ENCODE measurements at regions not wholly inside any gene's neighbourhood (a gene's known extent, or its start where the extent isn't known, plus 50 kb on each side); places are given as distances from the start of the nearest gene placed in this dataset.

GRCh38 chr1:87180682-87181081 lies 148.0 kb upstream of the LMO4 start:
- no peak for DNase-seq (ENCODE audit: low spot score in 2 of 2)
- H3K4me3 ChIP-seq, result no peak overlapping the region

GRCh38 chr1:87182611-87183010 lies 146.1 kb upstream of the LMO4 start:
- H3K4me1 ChIP-seq, result no peaks in the 10 kb centered on the region
- no peaks in the 10 kb centered on the region for H3K27me3 ChIP-seq (ENCODE audit: low read depth)
- H3K9me3 ChIP-seq, result no peaks in the 10 kb centered on the region
- in situ Hi-C loops (cut with MboI; ENCODE audit: low sequenced_read_pairs), result no loop called here
- H3K4me3 ChIP-seq, result no peak overlapping the region
- no peak for DNase-seq (ENCODE audit: low spot score in 2 of 2)
- H3K36me3 ChIP-seq (replicated peaks), result no peaks in the 10 kb centered on the region

More at GRCh38 chr1:87180682-87181081, 148.0 kb upstream of the LMO4 start:
- Histone ChIP-seq H3K27me3 (ENCODE audit: low read depth) (no peaks in the 10 kb centered on the region), H3K36me3 (replicated peaks) (no peaks in the 10 kb centered on the region), H3K9me3 (no peaks in the 10 kb centered on the region), H3K4me1 (no peaks in the 10 kb centered on the region)
- in situ Hi-C loops (cut with MboI; ENCODE audit: low sequenced_read_pairs), result no loop called here

DNA sequence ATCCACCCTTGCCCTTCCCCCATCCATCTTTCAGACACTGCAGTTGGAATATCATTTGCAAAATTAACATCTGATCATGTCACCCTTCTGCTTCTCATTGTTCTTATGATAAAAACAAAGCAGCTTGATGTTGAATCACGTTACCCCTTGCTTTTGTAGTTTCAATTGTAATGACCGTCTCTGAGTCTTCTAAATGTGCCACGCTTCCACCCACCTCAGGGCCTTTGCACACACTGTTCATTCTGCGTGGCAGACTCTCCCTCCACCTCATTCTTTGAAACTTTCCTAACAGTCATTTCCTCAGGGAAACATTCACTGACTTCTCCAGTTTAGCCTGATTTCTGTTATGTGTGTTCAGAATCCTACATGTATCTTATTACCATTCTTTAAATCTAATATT lies 143.6 kb upstream of the LMO4 start:
- in situ Hi-C loops (cut with MboI; ENCODE audit: low sequenced_read_pairs), result no loop called here
- H3K9me3 ChIP-seq, result no peaks in the 10 kb centered on the region
- no peaks in the 10 kb centered on the region for H3K36me3 ChIP-seq (replicated peaks)

GRCh38 chr1:87186346-87186745 lies 142.3 kb upstream of the LMO4 start:
- no peak overlapping the region for H3K4me3 ChIP-seq
- DNase-seq (ENCODE audit: low spot score in 2 of 2), result no peak
- H3K27me3 ChIP-seq (ENCODE audit: low read depth), result no peaks in the 10 kb centered on the region
- in situ Hi-C loops (cut with MboI; ENCODE audit: low sequenced_read_pairs), result no loop called here
- H3K36me3 ChIP-seq (replicated peaks), result no peaks in the 10 kb centered on the region
- H3K4me1 ChIP-seq, result no peaks in the 10 kb centered on the region
- no peaks in the 10 kb centered on the region for H3K9me3 ChIP-seq

More for the DNA sequence above, 143.6 kb upstream of the LMO4 start:
- no peak for DNase-seq (ENCODE audit: low spot score in 2 of 2)
- no peaks in the 10 kb centered on the region for H3K4me1 ChIP-seq
- H3K27me3 ChIP-seq (ENCODE audit: low read depth), result no peaks in the 10 kb centered on the region
- no peak overlapping the region for H3K4me3 ChIP-seq

GRCh38 chr1:87188640-87189039 lies 140.0 kb upstream of the LMO4 start:
- no peaks in the 10 kb centered on the region for H3K36me3 ChIP-seq (replicated peaks)
- H3K4me1 ChIP-seq, result no peaks in the 10 kb centered on the region
- no peaks in the 10 kb centered on the region for H3K27me3 ChIP-seq (ENCODE audit: low read depth)
- H3K9me3 ChIP-seq, result no peaks in the 10 kb centered on the region
- H3K4me3 ChIP-seq, result no peak overlapping the region
- DNase-seq (ENCODE audit: low spot score in 2 of 2), result no peak
- in situ Hi-C loops (cut with MboI; ENCODE audit: low sequenced_read_pairs), result no loop called here

- no peaks in the 10 kb centered on the region for H3K9me3 ChIP-seq
- H3K36me3 ChIP-seq (replicated peaks), result no peaks in the 10 kb centered on the region
- no peaks in the 10 kb centered on the region for H3K4me1 ChIP-seq
- DNase-seq (ENCODE audit: low spot score in 2 of 2), result no peak
- no peaks in the 10 kb centered on the region for H3K27me3 ChIP-seq (ENCODE audit: low read depth)
- in situ Hi-C loops (cut with MboI; ENCODE audit: low sequenced_read_pairs), result no loop called here
- H3K4me3 ChIP-seq, result no peak overlapping the region
These were observed 138.3 kb upstream of the LMO4 start for GRCh38 chr1:87190402-87190801.

DNA sequence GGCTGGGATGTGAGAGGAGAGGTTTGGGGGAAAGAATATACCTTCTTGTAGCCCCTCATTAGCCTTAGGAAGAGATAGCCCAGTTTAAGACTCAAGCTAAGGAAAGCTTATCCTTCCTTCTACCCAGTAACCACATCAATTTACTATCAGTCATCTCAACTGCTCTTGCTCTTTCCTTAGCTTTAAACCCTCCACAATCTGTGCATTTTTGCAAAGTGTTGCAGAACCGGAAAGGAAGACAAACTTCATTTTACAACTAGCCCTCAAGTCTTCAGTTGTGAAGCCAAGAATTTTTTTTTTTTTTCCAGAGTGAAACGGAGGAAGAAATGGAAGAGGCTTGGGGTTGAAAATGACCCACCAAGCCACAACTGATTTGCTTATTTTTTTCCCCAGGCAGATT lies 137.0 kb upstream of the LMO4 start:
- Histone ChIP-seq H3K9me3 (no peaks in the 10 kb centered on the region), H3K4me3 (no peak overlapping the region), H3K4me1 (no peaks in the 10 kb centered on the region), H3K27me3 (ENCODE audit: low read depth) (no peaks in the 10 kb centered on the region), H3K36me3 (replicated peaks) (no peaks in the 10 kb centered on the region)
- in situ Hi-C loops (cut with MboI; ENCODE audit: low sequenced_read_pairs), result no loop called here
- no peak for DNase-seq (ENCODE audit: low spot score in 2 of 2)

DNA sequence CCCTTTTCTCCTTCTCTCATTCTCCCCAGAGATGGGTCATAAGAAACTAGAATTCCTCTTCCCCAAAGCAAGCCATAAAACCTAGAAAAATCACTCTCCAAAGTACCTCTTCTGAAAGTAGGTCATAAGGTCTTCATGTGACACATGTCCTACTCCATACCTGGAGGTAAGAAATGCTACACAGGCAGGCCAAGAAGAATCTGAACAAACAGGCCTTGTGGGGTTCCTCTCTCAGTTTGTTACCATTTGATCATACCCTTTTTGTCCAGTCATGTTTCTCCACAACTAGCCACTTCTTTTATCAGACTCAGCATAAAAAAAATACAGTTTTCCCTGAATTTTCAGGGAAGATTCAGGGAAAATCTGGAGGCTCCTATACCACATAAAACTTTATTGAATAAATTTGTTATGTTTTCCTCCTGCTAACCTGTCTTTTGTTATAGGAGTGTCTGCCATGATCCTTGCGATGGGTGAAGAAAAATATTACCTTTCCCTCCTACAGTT lies 134.4 kb upstream of the LMO4 start:
- H3K4me1 ChIP-seq, result no peaks in the 10 kb centered on the region
- H3K4me3 ChIP-seq, result no peak overlapping the region
- H3K36me3 ChIP-seq (replicated peaks), result no peaks in the 10 kb centered on the region
- DNase-seq (ENCODE audit: low spot score in 2 of 2), result no peak
- no peaks in the 10 kb centered on the region for H3K27me3 ChIP-seq (ENCODE audit: low read depth)
- in situ Hi-C loops (cut with MboI; ENCODE audit: low sequenced_read_pairs), result no loop called here
- no peaks in the 10 kb centered on the region for H3K9me3 ChIP-seq

DNA sequence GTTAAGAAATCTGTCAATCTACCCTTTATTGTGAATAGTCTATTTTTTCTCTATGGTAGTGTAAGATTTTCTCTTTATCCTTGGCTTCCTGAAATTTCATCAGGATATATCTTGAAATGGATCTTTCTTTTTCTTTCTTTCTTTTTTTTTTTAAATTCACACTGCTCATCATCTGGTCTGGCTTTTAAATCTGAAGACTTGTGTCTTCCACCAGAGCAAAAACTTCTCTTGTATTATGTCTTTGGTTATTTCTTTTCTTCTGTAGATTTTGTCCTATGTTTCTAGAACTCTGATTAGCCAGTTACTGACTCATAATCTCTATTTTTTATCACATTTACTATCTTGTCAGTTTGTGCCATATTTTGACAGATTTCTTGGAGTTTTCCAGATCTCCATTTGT lies 133.8 kb upstream of the LMO4 start:
- Histone ChIP-seq H3K27me3 (ENCODE audit: low read depth) (no peaks in the 10 kb centered on the region), H3K36me3 (replicated peaks) (no peaks in the 10 kb centered on the region), H3K4me1 (no peaks in the 10 kb centered on the region), H3K4me3 (no peak overlapping the region), H3K9me3 (no peaks in the 10 kb centered on the region)
- in situ Hi-C loops (cut with MboI; ENCODE audit: low sequenced_read_pairs), result no loop called here
- no peak for DNase-seq (ENCODE audit: low spot score in 2 of 2)

DNA sequence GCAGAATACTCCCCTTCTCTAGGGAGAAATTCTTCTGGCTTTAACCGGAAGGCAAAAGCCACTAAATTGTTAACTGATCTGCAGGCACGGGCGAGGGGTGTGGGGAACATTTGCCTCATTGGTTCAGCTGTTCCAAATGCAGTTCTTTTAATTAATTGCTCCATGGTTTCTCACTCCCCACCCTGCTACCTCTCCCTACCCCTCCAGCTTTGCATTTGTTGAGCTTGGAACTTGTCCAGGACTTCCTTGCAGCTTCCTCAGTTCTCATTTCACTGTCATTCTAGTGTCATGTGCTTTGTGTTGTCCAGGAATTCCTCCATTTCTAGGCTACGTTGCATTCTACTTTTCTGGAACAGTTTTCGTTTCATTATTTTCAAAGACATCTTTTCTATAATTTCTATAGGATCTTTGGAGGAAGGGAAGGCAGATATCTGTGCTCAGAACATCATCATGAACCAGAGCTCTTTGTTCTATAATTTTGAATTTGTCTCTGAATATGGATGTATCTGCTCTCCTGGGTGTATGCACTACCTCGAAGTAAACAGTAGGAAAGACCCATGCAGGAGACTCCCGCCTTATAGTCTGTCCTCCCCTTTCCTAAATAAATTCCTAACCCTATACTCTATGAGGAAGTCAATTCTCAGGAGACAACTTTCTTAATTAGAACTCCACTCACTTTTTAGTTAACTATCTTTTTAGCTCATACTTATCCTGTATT lies 132.4 kb upstream of the LMO4 start:
- no peak for DNase-seq (ENCODE audit: low spot score in 2 of 2)
- Histone ChIP-seq H3K36me3 (replicated peaks) (no peaks in the 10 kb centered on the region), H3K4me1 (no peaks in the 10 kb centered on the region), H3K4me3 (no peak overlapping the region), H3K9me3 (no peaks in the 10 kb centered on the region), H3K27me3 (ENCODE audit: low read depth) (no peaks in the 10 kb centered on the region)
- in situ Hi-C loops (cut with MboI; ENCODE audit: low sequenced_read_pairs), result no loop called here

GRCh38 chr1:87197156-87197555 lies 131.5 kb upstream of the LMO4 start:
- H3K4me1 ChIP-seq, result no peaks in the 10 kb centered on the region
- H3K9me3 ChIP-seq, result no peaks in the 10 kb centered on the region
- DNase-seq (ENCODE audit: low spot score in 2 of 2), result no peak
- no peak overlapping the region for H3K4me3 ChIP-seq
- in situ Hi-C loops (cut with MboI; ENCODE audit: low sequenced_read_pairs), result no loop called here
- no peaks in the 10 kb centered on the region for H3K27me3 ChIP-seq (ENCODE audit: low read depth)
- H3K36me3 ChIP-seq (replicated peaks), result no peaks in the 10 kb centered on the region

DNA sequence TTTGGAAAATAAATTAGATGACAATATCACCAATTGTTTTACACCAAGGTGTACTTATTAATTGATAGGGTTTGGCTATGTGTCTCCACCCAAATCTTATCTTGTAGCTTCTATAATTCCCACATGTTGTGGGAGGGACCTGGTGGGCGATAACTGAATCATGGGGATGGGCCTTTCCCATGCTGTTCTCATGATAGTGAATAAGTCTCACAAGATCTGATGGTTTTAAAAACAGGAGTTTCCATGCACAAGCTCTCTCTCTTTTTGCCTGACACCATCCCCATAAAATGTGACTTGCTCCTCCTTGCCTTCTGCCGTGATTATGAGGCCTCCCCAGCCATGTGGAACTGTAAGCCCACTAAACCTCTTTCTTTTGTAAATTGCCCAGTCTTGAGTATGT lies 131.0 kb upstream of the LMO4 start:
- Histone ChIP-seq H3K4me1 (no peaks in the 10 kb centered on the region), H3K36me3 (replicated peaks) (no peaks in the 10 kb centered on the region), H3K4me3 (no peak overlapping the region), H3K27me3 (ENCODE audit: low read depth) (no peaks in the 10 kb centered on the region), H3K9me3 (no peaks in the 10 kb centered on the region)
- in situ Hi-C loops (cut with MboI; ENCODE audit: low sequenced_read_pairs), result no loop called here
- DNase-seq (ENCODE audit: low spot score in 2 of 2), result no peak

- no peak for DNase-seq (ENCODE audit: low spot score in 2 of 2)
- in situ Hi-C loops (cut with MboI; ENCODE audit: low sequenced_read_pairs), result no loop called here
- Histone ChIP-seq H3K27me3 (ENCODE audit: low read depth) (no peaks in the 10 kb centered on the region; the same call in 1 of the 2 replicates), H3K4me1 (no peaks in the 10 kb centered on the region), H3K4me3 (no peak overlapping the region), H3K9me3 (no peaks in the 10 kb centered on the region), H3K36me3 (replicated peaks) (no peaks in the 10 kb centered on the region)
These were observed 127.6 kb upstream of the LMO4 start for GRCh38 chr1:87200875-87201638.

GRCh38 chr1:87201768-87202167 lies 126.9 kb upstream of the LMO4 start:
- in situ Hi-C loops (cut with MboI; ENCODE audit: low sequenced_read_pairs), result no loop called here
- Histone ChIP-seq H3K4me1 (no peaks in the 10 kb centered on the region), H3K9me3 (no peaks in the 10 kb centered on the region), H3K4me3 (no peak overlapping the region), H3K36me3 (replicated peaks) (no peaks in the 10 kb centered on the region), H3K27me3 (ENCODE audit: low read depth) (no peaks in the 10 kb centered on the region; the same call in 1 of the 2 replicates)
- no peak for DNase-seq (ENCODE audit: low spot score in 2 of 2)
